ENCODE measurements at regions not wholly inside any gene's neighbourhood (a gene's known extent, or its start where the extent isn't known, plus 50 kb on each side); places are given as distances from the start of the nearest gene placed in this dataset.
"Not testable (repeated sequence)": the region's sequence is repeated elsewhere in the genome, so short reads cannot be mapped to it uniquely, and the experiment has no call there.

GRCh38 chr5:100101466-100101865, 433.7 kb upstream of the FAM174A start:
- TF ChIP-seq YY1 (IDR thresholded peaks at IDR 0.05; ENCODE audit: insufficient read depth, insufficient read length); SUZ12 (IDR thresholded peaks at IDR 0.05; ENCODE audit: extremely low read depth, insufficient read depth, insufficient read length); ZNF274 (IDR thresholded peaks at IDR 0.05; ENCODE audit: low read depth, low read length): not testable (repeated sequence)
